HK-2 (cell line): ENCODE measurements at regions not wholly inside any gene's neighbourhood (a gene's known extent, or its start where the extent isn't known, plus 50 kb on each side); places are given as distances from the start of the nearest gene placed in this dataset.
"Not testable (repeated sequence)": the region's sequence is repeated elsewhere in the genome, so short reads cannot be mapped to it uniquely, and the experiment has no call there.

ENCODE experiments used
- DNase-seq: peaks from one replicate; pipeline ENCODE4 v3.0.0-alpha.2; 2018; ENCODE audit not compliant: unreplicated experiment

DNA sequence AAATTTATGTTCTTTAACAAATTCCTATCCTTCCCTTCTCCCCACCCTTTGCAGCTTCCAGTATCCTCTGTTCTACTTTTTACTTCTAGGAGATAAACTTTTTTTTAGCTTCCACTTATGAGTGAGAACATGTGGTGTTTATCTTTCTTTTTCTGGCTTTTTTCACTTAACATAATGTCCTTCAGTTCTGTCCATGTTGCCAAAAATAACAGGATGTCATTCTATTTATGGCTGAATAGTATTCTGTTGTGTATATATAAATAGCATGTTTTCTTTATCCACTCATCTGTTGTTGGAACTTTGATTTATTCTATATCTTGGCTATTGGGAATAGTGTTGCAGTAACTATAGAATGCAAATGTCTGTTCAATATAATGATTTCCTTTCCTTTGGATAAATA lies 1191.2 kb downstream of the CNTNAP5 start:
- no peak for DNase-seq

DNA sequence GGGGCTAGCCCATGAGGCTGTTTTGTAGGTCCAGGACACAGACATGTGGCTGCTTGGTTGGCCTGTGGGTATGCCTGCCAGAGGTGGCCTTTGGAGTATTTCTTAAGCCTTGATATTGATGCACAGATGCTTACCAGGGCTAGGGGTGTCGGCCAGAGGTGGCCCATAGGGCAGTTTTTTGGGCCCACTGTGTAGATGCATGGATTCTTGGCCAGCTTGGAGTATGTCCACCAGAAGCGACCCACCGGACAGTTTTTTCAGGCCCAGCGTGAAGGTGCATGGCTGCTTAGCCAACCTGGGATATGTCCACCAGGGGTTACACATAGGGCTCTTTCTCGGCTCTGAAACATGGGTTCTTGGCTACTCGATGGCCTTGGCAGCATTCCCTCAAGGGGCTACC lies 1199.1 kb downstream of the CNTNAP5 start:
- DNase-seq = no peak

DNA sequence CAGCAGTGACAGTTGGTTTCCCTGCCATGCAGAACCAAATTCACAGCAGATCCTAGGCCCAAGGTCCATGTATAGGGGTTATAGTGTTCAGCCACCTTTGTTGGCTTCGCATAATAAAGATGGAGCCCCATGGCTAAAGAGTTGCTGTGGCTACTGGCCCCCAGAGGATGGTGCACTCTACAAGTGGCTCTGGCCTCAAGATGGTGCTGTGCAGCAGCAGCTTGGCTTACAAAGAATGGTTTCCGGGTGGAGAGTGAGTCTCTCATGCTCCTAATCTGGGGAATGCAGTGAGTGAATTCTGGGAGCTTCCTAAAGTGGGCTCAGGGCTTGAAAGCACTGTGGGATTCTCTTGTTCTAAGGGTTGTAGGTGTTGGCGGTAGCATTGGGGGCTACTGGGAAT lies 1199.7 kb downstream of the CNTNAP5 start:
- no peak for DNase-seq

DNA sequence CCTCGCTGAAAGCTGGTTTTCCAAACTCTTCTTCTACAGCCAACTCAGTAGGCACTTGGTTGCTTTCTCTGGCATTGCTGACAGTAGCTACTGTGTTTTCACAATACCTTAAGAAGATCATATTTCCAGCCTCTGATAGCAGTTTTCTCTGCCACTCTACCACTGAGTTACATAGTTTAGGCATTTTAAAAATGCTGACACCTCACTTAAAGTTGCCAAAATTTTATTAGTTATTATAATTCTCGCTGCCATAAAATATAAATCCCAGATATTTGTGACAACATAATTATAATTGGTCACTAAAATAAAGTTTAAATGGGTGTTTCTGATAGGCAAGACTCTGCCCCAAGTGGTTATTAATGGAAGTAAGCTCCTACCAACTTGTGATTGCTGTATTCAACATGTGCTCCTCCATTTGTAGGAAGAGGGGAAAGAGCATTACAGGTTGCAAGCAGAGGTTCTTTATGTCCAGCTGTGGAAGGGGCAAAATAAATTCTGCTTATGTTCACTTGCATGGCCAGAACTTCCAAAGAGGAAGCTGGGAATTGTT lies 1202.8 kb downstream of the CNTNAP5 start:
- no peak for DNase-seq

DNA sequence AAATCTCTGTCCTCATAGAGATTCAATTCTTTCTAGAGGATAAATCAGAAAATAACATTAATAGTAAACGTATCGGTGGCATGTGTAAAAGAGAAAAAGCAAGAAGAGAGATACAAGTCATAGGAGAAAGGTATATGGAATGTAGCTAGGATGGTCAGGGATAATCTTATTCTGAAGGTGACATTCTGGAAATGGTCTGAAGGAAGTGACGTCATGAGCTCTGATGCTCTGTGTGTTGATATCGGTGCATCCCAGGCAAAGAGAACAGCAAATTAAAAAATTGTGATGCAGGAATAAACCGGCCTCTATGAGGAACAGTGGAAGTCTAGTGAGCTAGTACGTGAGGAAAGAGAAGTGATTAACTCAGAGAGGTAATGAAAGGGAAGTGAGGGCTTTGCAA lies 1215.8 kb downstream of the CNTNAP5 start:
- no peak for DNase-seq

DNA sequence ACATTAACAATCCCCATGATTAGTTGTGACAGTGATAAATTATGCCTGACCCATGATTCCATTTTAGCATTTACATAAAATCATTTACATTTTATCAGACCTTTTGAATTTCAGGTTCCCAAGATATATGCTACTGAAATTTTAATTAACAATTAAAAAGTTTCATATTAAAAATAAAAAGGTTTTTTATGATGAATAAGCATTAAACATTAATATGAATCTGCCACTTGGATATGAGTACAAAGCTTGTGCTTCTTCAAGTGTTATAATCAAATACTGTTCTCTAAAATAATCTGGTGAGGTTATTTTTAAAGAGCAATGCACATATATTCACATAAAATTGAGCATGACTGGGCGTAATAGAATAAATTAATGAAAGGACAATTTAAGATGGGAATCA lies 1218.0 kb downstream of the CNTNAP5 start:
- no peak for DNase-seq

DNA sequence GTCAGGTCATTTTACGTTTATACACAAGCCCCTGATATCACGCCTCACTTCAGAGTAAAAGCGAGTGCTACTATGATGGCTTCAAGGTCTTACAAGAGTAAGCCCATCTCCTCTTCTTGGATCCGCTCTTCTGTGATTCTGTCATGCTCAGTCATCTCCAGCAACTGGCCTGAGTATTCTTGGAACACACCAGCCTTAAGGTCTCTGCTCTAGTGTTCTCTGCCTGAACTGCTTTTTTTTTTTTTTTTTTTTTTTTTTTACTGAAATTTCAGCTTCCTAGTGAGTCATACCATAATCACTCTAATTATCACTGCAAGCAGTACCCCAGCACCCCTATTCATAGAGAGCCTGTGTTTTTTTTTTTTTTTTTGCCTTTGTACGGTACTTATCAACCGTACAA lies 1228.9 kb downstream of the CNTNAP5 start:
- no peak for DNase-seq

DNA sequence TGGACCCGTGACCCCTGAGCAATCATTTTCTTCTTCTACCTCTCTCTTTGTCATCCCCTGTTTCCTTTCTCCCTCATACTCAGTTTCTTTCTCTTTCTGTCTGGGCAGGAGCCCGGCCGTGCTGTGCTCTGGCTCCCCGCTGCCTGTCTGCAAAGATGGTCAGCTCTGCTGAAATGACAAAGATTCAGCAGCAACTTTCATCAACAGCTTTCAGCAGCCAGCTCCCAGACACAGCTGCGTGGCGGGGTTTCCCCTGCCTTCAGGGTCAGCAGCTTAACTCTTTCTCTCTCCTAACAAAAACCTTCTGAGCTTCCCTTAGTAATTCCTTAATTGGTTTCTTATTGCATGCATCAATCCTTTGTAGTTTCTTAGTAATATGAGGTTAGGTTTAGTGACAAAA lies 1234.4 kb downstream of the CNTNAP5 start:
- DNase-seq = no peak

DNA sequence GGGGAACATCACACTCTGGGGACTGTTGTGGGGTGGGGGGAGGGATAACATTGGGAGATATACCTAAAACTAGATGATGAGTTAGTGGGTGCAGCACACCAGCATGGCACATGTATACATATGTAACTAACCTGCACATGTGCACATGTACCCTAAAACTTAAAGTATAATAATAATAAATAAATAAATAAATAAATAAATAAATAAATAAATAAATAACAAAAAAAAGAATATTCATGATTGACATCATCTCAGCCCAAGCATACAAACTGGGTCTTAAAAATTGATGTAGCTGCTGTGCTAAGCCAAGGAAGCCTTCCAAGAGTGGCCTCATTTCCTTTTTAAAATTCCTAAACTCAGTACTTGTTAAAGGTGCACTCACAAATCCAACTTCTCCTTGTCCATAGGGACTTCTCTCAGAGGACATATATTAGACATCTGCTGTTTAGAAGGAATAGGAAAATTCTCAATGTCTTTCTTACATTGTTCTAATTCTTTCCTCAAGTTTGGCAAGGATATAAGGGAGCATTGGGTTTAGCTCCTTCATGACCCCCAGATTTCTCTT lies 1235.4 kb downstream of the CNTNAP5 start:
- not testable (repeated sequence) for DNase-seq

DNA sequence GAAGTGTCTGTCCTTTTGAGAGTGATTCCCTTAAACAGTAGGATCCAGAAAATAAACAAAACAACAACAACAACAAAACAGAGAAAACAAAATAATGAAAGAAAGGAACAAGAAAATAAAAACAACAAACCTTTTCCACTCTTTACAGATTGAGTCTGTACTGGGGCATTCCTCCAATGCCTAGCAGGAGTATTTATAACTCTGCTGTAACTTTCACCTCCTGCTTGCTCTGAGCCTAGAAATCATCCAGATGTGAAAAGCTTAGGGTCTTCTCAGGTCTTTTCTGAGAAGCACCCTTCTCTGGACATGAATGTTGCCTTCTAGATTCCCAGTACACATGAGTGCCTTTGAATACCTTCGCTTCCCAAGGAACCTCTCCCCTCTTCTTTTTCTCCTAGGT lies 1239.4 kb downstream of the CNTNAP5 start:
- DNase-seq = no peak

DNA sequence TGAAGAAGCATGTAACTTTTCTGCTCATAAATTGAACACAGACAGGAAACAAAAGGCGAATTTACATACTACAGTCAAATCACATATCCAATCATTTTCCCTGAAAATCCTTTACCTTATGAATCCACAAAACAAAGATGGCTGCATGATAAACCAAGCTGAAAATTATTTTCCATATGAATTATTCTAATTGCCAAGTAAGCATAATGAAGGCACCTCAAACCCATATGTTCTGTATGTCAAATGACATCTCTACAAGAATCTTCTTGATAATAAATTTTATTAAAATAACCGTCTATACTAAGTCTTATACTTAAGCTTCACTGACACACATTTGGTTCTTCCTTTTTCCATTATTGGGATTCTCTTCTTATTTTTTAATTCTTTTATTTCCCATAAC lies 1242.6 kb downstream of the CNTNAP5 start:
- DNase-seq = no peak

DNA sequence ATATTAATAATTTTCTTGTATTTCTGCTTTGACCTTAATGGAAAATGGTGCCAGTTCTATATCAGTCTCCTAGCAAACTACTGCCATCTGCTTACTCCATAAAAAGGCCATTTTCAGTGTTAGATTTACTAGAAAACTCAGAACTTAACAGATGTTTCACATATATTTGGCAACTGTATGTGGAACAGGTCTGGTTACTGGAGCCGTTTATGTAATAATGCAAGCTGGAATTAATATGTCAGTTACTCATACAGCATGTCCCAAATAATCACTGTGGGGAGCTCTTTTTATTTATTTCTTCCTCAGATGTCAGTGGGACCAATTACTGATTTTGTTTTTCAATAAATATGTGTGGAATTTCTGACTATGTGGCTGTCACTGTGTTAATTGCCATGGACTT lies 1247.6 kb downstream of the CNTNAP5 start:
- DNase-seq = no peak

DNA sequence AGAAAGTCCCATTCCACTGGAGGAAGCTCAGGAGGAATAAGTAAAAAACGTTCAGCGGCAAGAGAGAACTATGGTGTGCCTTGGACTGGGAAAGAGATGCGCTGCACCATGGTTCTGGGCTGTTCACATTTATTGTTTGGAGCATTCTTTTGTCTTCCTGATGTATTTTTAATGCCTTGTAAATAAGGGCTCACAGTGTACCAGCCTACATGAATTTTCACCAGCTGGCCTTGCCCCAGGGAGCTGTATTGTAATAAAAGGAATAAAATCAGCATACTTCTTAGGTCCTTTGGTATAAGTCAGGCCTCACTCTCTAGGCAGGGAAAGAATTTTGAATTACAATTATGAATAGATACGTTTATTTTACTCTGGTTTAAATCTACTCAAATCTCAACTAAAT lies 1249.6 kb downstream of the CNTNAP5 start:
- no peak for DNase-seq

DNA sequence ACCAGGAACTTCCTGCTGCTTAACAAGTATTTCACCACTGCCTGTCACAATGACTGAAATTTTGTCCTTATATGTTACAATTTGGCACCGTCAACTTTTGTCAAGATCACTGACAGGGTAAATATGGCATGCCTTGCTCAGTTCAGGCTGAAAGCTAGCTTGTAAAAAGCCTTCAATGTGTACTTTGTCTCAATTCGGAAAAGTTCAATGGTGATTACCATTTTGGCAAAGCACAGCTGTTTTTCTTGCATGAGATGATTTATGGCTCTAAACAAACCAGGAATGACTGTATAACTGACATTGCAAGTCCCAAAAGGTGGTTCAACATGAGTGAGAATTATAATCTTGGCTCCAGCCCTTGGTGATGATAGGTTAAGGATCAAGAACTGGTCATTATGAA lies 1255.2 kb downstream of the CNTNAP5 start:
- no peak for DNase-seq

DNA sequence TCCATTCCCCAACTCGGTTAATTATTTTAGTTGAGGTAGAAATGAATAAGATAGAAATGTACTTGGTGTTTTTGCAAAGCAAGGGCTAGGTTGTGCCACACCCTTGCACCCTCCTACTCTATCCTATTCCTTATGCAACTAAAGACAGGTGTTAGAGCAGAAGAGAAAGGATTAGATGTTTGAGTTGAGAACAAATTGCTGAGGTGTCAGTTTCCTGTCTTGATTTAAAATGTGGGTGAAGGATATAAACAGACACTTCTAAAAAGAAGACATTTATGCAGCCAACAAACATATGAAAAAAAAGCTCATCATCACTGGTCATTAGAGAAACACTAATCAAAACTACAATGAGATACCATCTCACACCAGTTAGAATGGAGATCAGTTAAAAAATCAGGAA lies 1256.2 kb downstream of the CNTNAP5 start:
- DNase-seq = no peak

DNA sequence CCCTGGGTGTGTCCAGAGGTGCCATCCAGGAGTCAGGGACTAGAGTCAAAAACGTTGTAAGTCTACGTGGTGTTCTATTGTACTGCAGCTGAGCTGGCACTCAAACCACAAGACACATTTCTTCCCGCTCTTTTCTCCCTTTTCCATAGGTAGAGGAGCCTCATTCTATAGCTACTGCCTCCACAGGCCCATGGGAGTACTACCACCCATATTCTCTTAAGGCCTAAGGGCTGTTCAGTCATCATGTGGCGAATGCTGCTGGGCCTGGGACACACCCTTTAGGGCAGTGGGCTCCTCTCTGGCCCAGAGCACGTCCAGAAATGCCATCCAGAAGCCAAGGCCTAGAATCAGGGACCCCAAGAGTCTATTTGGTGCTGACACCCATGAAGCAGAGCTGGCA lies 1271.7 kb downstream of the CNTNAP5 start:
- no peak for DNase-seq

DNA sequence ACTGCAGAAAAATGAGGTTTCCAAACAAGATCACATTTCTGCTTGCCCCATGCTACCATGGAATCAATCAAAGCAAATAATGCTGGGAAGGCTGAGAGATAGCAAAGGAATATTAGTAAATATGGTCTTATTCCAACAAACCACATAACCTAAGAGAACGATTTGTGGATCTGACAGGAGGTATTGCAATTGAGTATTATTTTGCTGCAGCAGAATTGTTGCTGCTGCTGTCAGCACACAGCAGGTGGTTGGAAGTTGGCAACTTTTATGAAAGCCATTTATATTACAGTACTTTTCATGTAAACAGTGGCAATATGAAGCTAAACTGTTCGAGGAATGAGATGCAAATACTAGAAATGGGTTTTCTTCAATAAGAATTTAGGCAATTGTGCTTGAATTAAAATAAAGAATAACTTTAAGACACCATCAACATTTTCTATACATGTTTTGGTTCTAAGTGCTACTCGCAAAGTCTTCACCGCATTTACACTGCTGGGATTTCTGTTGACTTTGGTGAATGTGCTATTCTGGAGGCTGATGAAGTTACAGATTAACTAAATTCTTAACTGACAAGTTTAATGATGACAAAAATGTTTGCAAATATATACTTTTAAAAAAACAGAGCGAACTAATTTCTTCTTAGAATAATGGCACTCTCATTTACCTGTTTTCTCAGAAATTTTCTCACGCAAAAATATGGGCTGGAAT lies 1285.7 kb downstream of the CNTNAP5 start:
- DNase-seq = no peak

DNA sequence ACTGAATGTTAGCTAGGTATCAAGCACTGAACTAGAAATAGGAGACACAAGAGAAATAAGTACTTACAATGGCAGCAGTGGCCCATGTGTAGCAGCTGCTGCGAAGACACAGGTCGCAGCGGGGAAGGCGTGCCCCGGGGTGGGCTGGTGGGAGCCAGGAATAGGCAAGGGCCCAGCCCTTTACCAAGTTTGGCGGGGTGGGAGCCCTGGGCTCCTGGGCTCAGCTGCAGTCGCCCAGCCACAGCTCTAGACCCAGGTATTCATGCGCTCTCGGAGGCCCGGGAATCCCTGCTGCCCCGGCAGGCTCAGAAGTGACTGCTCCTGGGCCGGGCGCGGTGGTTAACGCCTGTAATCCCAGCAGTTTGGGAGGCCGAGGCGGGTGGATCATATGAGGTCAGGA lies 1287.3 kb downstream of the CNTNAP5 start:
- DNase-seq = no peak

DNA sequence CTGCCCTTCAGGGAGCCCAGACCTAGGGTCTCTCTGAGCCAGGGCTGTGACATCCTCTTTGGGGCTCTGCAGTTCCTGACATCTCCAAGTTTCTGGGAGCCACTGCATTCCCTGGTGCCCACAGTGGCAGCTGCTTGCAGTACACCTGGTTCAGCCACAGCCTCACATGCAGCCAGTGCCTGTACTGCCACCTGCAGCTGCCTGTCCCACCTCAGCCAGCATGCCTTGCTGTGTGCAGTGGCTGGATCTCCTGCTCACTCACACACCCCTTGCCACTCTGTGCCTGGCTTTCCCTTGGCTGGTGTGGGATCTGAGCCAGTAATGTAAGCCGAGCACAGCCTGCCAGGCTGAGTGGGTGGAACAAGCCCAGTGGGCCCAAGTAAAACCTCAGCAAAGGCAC lies 1288.7 kb downstream of the CNTNAP5 start:
- DNase-seq = no peak

DNA sequence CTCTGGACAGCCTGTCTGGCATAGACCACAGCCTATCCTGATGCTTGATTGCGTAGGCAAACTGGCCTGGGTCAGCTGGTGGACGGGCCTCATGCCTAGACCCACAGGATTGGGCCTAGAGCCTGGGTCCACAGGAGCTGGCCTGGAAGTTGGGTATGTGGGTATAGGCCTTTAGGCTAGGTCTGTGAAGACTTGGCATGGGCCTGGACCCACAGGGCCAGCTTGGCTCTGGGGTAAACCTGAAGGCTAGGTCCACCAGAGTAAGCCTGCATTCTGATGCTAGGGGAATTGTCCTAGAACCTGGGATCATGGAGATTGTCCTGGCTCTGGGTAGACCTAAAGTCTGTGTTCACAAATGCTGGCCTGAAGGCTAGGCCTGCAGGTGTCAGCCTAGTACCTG lies 1293.7 kb downstream of the CNTNAP5 start:
- no peak for DNase-seq

DNA sequence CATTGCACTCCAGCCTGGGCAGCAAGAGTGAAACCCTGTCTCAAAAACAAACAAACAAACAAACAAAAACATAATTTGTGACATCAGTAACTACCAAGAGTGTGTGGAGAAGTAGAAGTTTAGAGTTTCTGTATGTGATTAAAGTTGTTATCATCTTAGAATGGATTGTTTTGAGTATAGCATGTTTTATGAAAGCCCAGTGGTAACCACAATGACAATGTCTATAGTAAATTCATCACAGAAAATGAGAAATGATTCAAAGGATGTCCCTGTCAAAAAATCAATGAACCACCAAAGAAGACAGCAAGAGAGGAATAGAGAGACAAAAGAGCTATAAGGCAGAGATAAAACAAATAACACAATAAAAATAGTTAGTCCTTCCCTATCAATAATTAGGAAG lies 1299.2 kb downstream of the CNTNAP5 start:
- no peak for DNase-seq

DNA sequence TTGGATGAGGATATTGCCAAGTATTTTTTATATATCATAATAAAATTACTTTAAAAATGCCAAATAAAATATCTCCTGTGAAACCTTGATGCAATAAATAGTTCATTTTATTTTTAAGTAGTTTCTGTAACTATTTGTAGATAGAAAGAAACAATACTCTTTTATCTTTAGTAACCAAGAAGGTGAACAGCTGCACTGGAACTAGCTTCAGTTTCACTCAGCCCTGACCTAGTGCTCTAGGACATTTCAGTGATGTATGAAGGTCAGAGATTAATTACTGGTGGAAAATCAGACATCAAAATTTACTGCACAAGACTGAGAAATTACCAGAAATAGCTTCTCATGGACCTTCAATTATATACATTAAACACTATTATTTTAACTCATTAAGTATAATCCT lies 1305.0 kb downstream of the CNTNAP5 start:
- no peak for DNase-seq

DNA sequence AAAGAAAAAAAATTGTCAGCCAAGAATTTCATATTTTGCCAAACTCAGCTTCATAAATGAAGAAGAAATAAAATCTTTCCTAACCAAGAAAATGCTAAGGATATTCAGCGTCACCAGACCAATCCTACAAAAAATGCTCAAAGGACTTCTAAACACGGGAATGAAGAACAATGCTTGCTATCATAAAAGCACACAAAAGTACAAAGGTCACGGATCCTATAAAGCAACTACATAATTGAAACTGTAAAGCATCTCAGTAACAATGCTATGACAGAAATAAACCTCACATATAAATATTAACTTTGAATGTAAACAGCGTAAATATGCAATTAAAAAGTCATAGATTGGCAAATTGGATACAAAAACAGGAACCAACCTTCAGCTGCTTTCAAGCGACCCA lies 1314.6 kb upstream of the GYPC start:
- DNase-seq = no peak

DNA sequence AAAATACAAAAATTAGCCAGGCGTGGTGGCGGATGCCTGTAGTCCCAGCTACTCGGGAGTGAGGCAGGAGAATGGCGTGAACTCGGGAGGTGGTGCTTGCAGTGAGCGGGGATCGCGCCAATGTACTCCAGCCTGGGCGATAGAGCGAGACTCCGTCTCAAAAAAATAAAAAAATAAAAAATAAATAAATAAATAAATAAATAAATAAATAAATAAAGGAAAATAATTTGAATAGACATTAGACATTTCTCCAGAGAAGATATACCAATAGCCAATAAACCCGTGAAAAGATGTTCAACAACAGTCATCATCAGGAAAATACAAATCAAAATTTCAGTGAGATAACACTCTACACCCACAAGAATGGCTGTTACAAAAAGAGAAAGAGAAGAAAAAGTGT lies 1302.4 kb upstream of the GYPC start:
- not testable (repeated sequence) for DNase-seq
